Right ventricle myocardium superior (tissue), 1 donor: ENCODE measurements at regions not wholly inside any gene's neighbourhood (a gene's known extent, or its start where the extent isn't known, plus 50 kb on each side); places are given as distances from the start of the nearest gene placed in this dataset.

Experiments
- ATAC-seq: fragments of 200-7000 bp; cut with Tn5 transposase; one replicate; pipeline ENCODE4 v1.9.1; 2020; ENCODE audit warnings: mild to moderate bottlenecking; ENCODE audit not compliant: poor library complexity
- DNase-seq: peaks from one replicate; pipeline ENCODE4 v3.0.0-alpha.2; 2020
- intact Hi-C: fragments of 100-400 bp; cut with DNase I; formaldehyde crosslinking; loops from one replicate; pipeline ENCODE4 v1.11.2; 2022
- donor health status: DM: no; HTN: yes; CAD: no; lungs with severe emphysema.

GRCh38 chr9:78577156-78577906 lies 280.4 kb downstream of the PSAT1 start:
- DNase-seq (no peak), ATAC-seq (no peak)
- intact Hi-C loops: no loop called here

GRCh38 chr9:78578072-78578471 lies 281.1 kb downstream of the PSAT1 start:
- no peak for DNase-seq
- intact Hi-C loops: no loop called here
- ATAC-seq: no peak

- DNase-seq (no peak), ATAC-seq (no peak)
- intact Hi-C loops: no loop called here
Observed at GRCh38 chr9:78582821-78583220, 285.9 kb downstream of the PSAT1 start.

GRCh38 chr9:78584589-78584988 lies 287.7 kb downstream of the PSAT1 start:
- intact Hi-C loops: no loop called here
- ATAC-seq (no peak), DNase-seq (no peak)

GRCh38 chr9:78585909-78586308 lies 289.0 kb downstream of the PSAT1 start:
- ATAC-seq (no peak), DNase-seq (no peak)
- intact Hi-C loops: no loop called here

- intact Hi-C loops: no loop called here
- no peak for ATAC-seq
- no peak for DNase-seq
Observed at GRCh38 chr9:78590068-78590467, 293.1 kb downstream of the PSAT1 start.

- intact Hi-C loops: no loop called here
- DNase-seq (no peak), ATAC-seq (no peak)
Observed at GRCh38 chr9:78592811-78593210, 295.9 kb downstream of the PSAT1 start.

GRCh38 chr9:78595200-78595945 lies 298.4 kb downstream of the PSAT1 start:
- intact Hi-C loops: no loop called here
- ATAC-seq (no peak), DNase-seq (no peak)

- no peak for ATAC-seq
- intact Hi-C loops: no loop called here
- no peak for DNase-seq
Observed at GRCh38 chr9:78596346-78596745, 299.4 kb downstream of the PSAT1 start.

GRCh38 chr9:78598120-78598519 lies 301.2 kb downstream of the PSAT1 start:
- intact Hi-C loops: no loop called here
- ATAC-seq (no peak), DNase-seq (no peak)

GRCh38 chr9:78599926-78600325 lies 303.0 kb downstream of the PSAT1 start:
- no peak for DNase-seq
- ATAC-seq: no peak
- intact Hi-C loops: no loop called here

GRCh38 chr9:78601957-78602565 lies 305.1 kb downstream of the PSAT1 start:
- no peak for DNase-seq
- ATAC-seq: no peak
- intact Hi-C loops: no loop called here

- DNase-seq (no peak), ATAC-seq (no peak)
- intact Hi-C loops: no loop called here
Observed at GRCh38 chr9:78605041-78606000, 308.4 kb downstream of the PSAT1 start.

GRCh38 chr9:78606001-78606379 lies 309.1 kb downstream of the PSAT1 start:
- DNase-seq (no peak), ATAC-seq (no peak)
- intact Hi-C loops: no loop called here

- intact Hi-C loops: no loop called here
- no peak for DNase-seq
- no peak for ATAC-seq
Observed at GRCh38 chr9:78607853-78608252, 310.9 kb downstream of the PSAT1 start.

GRCh38 chr9:78609450-78609849 lies 312.5 kb downstream of the PSAT1 start:
- no peak for DNase-seq
- ATAC-seq: no peak

GRCh38 chr9:78612091-78612490 lies 315.2 kb downstream of the PSAT1 start:
- ATAC-seq: no peak
- no peak for DNase-seq
- intact Hi-C loops: no loop called here

More at GRCh38 chr9:78609450-78609849, 312.5 kb downstream of the PSAT1 start:
- intact Hi-C loops: no loop called here

GRCh38 chr9:78613006-78613405 lies 316.1 kb downstream of the PSAT1 start:
- ATAC-seq (no peak), DNase-seq (no peak)
- intact Hi-C loops: no loop called here

- ATAC-seq (no peak), DNase-seq (no peak)
- intact Hi-C loops: no loop called here
Observed at GRCh38 chr9:78614892-78615291, 318.0 kb downstream of the PSAT1 start.
